ACHN (cell line): ENCODE measurements at regions not wholly inside any gene's neighbourhood (a gene's known extent, or its start where the extent isn't known, plus 50 kb on each side); places are given as distances from the start of the nearest gene placed in this dataset.
"Not testable (repeated sequence)": the region's sequence is repeated elsewhere in the genome, so short reads cannot be mapped to it uniquely, and the experiment has no call there.

Source experiments
- DNase-seq: peaks from one replicate; pipeline ENCODE4 v3.0.0-alpha.2; 2015
- in situ Hi-C: cut with HindIII; loops from 2 replicates; pipeline ENCODE4 v1.10.0; 2017; ENCODE audit warnings: low sequenced_read_pairs, low pct_ligation_motif_present, low pct_unique_long_range_greater_than_20kb

DNA sequence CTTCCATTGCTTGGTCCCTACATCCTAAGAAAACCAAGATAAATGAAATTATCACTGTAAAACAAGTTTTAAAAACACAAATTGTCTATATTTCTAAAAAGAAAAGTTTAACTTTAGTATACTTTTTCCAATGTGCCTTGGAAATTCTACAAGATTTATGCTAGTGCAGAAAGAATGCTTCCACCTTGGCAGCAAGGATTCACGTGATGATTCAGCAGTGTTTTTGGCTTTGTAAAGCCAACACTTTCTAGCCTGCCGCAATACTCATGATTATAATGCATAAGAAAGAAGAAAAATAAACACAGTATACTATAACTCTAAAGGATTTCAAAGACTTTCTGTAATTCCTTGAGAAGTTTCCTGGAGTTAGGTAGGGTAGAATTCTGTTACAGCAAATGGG is 442.7 kb downstream of the TENT5A start:
- DNase-seq: no peak
- in situ Hi-C loops: no loop called here

DNA sequence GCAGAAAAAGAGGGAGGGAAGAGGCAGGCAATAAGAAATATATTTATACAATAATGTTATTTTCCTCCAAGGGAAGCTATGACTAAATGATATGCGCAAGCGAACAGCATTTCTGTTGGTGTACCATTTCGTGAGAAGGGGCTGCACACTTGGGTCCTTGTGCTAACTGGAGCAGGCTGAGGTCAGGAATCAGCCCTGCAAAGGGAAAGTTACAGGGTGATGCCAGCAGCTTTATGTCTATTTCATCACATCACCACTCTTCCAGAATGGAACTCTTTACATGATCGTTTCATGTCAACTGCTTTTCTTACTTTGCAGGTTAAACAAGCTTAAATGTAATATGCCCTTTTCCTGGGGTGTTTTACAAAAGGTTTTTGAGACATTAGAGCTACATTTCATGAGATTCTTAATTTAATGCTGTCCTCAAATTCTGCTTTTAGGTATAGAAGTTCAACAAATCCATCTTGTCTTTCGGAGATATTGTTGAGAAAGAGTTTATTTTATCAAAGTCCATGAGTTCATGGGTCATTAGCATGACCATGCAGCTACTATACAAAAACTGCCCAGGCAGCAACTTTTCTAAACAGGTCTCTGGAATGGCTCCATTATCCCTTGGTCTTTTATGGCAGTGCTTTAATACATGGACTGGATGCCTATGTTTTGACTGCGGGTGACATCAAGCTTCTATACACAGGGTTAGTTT is 443.8 kb downstream of the TENT5A start:
- no peak for DNase-seq
- in situ Hi-C loops: no loop called here

DNA sequence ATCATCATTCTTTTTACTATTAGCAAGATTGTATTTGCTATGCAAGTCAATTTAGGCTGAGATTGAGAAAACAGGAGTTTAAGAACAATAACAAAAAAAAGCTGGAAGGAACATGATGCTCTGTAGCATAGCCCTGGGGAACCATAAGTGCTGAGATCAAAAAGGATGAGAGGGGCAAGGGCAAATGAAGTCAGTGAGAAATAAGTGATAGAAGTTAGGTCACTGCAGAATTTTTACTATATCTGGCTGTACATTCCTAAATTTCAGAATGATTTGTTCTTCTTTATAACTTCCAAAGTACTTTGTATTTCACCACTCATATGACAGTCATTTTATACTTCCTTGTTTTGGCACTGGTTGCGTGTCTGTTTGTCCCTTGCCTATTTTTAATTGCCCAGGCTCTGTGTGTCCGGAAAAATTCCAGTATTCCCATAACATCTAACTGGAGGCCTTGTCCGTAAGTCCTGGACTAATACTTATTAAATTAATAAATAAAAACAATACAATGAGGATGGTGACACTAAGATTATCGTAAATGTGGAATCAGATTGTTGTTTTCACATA is 444.7 kb downstream of the TENT5A start:
- in situ Hi-C loops: no loop called here
- DNase-seq: no peak

DNA sequence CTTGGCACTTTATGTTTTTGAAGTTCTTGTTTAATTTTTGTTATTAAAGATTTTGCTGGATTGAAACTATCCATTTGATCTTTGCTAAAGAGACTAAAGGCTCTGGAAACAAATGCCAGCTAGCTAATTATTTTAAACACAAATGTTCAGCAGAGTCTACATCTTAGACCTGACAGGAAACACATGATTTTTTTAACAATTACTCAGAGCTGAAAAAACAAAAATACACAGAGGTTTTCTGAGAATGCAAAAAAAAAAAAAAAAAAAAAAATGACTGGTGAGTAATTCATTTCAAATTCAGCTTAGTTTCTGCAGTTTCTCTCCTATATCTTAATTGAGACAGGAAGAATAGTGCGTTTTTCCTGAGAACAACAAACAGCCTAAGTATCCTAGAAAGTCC is 448.0 kb downstream of the TENT5A start:
- in situ Hi-C loops: no loop called here
- no peak for DNase-seq

DNA sequence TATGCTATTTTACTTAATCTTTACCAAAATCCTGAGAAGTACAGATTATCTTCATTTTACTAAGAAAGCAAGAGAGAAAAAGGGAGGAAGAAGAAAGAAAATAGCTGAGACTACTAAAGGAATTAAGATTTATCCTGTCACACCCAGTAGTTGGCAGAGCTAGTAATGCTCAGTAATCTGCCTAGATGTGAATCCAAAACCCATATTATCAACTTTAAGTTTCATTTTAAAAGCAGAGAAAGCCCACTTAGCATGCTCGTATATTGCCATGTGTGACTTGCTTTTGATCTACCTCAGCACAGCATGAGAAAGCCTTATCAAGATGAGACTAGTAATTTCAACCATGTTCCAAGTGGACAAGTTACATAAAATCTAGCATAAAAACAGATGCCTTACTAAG is 451.5 kb downstream of the TENT5A start:
- no peak for DNase-seq
- in situ Hi-C loops: no loop called here

DNA sequence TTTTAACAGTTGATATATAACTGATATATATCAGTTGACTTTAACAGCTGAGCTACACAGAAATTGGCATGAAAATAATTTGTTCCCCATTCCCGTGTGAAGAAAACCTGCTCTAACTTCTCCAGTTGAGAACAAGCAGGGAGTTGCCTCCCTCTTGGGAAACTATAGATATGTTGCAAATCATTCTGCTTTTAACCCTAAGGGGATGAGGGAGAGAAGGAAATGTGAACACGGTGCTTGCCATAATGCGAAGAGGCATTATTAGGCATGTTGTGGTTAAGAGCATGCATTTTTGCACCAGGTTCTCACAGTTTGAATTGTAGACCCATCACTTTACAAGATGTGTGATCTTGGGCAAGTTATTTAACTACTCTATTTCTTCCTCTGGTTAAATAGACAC is 453.7 kb downstream of the TENT5A start:
- in situ Hi-C loops: no loop called here
- DNase-seq: no peak

DNA sequence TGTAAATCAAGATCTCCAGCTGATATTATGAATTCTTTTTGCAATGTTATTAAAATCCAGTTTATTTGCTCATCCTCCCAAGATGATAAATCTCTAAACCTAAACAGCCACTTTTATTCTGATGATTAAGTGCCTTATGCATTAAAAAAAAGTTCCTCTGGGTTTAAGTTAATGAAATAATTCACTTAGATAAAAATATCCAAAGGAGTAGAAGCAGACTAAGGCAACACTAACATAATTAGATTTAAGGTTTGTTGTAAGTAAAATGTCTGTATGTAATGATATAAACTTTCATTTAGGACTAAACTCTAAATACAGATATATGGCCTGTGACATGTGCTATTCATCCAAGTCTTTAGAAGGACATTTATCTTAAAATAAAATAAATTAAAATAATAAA is 457.2 kb downstream of the TENT5A start:
- in situ Hi-C loops: no loop called here
- no peak for DNase-seq

DNA sequence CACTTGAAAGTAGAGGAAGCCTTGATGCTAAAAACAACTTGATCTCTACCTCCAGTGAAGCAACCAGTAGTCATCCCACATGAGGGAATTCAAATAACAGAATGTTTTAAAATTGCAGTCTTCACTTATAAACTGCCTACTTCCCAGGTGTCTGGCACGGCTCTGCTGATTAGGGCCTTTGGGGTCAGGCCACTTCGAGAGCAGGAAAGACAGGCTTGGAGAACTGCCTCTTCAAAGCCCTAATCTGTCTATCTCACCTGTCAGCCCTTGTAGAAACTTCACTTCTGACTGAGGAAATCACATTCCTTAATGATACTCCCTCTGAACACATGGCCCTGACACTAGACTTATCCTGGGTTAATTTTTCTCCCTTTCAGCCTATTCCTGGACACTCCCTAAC is 458.6 kb downstream of the TENT5A start:
- DNase-seq: no peak
- in situ Hi-C loops: no loop called here

DNA sequence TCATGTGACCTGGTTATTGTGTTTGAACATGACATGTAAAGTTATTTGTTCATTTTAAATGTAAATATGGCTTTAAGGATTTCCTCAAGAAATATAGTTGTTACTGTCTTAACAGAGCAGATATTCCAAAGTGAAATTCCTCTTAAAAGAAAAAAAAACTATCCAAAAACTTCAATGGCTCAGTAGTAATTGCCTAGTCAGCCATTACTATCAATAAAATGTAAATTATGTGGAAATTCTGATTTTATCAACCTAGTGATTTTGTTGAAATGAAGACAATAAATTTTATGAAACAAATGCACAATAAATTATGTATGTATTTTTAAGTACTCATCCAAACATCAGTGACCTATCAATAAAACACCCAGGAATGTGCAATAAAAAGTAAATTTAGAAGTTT is 463.3 kb downstream of the TENT5A start:
- no peak for DNase-seq
- in situ Hi-C loops: no loop called here

DNA sequence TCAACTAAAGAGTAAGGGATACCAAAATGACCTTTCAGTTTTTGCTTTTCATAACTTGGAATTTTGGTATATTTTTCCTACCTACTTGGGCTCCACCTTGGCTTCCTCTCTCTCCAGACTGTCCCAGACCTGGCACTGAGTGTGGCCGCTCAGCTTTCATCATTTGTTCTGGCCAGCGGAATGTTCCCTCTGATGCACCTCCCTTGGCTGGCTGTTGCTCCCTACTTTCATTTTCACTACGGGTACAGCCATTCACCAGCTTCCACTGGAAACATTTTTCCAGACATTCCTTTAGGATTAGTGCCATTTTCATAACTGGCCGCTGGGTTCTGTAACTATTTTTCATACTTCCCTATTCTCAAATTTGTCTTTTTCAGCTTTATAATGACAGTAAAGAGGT is 487.4 kb downstream of the TENT5A start:
- peak; percentile 70 for DNase-seq

DNA sequence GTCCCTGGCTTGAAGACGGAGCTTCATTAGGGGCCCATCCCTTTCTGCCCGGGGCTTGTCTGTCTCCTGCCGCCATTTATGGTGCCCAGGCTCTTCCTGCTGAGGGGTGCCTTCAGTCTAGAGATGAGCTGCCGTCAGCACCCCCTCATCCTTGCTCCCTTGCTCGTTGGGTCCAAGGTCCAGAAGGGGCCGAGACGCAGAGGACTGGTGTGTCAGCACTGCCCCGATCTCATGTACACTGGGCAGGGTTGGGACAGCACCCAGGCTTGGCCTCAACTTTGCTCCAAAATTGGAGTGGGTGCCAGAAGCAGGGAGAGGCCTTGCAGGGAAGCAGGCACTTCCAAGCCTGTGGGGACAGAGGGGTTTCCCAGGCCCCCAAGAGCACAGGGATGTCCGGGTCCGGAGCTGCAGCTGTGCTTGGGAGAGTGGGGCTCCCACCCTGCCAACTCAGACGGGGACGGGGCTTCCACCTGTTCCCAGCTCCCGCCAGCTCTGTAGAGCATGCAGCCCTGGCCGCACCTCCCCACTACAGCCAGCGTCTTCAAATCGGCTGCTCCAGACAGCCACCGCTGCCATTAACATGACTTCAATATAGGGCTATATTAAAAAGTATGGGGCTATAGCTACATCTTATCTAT is 488.8 kb downstream of the TENT5A start:
- in situ Hi-C loops: no loop called here
- DNase-seq: no peak

More for the DNA sequence above, 487.4 kb downstream of the TENT5A start:
- in situ Hi-C loops: no loop called here

DNA sequence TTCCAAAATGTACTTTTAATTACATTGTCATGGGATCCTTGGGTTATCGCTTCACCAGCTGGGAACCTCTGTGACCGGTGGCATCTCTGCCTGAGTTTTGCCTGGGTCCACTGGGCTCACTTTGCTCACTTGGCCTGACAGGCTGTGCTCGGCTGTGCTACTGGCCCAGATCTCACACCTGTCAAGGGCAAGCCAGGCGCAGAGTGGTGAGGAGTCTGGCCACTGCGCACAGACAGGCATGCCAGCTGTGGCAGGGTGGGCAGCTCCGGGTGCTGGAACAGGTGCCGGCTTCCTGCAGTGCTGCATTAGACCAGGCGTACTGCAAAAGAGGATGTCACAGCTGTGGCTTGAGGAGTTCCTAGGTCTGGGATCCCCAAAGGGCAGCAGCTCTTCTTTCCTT is 489.8 kb downstream of the TENT5A start:
- no peak for DNase-seq
- in situ Hi-C loops: no loop called here

DNA sequence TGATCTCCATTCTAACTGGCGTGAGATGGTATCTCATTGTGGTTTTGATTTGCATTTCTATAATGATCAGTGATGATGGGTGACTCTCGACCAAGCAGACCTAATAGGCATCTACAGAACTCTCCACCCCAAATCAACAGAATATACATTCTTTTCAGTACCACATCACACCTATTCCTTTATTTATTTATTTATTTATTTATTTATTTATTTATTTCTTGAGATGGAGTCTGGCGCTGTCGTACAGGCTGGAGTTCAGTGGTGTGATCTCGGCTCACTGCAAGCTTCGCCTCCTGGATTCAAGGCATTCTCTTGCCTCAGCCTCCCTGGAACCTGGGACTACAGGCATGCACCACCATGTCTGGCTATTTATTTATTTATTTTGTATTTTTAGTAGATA is 496.3 kb downstream of the TENT5A start:
- in situ Hi-C loops, DNase-seq: not testable (repeated sequence)

DNA sequence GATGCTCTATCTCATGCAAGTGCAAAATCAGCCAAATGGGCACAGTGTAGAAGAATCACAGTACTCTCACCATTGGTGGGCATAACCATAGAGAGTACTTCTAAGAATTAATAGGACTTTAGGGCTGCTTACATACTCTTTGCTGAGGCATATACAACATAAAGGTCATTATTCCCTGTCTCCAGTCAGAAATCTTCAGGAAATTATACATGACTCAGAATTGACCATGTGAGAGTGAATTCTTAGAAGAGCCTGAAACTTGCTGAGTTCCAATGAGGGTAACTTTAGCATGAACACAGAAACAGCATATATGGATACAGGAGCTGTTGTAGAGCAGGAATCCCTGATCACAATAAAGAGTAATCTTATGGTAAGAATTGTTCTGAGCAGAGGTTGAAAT is 498.7 kb downstream of the TENT5A start:
- in situ Hi-C loops: no loop called here
- no peak for DNase-seq

DNA sequence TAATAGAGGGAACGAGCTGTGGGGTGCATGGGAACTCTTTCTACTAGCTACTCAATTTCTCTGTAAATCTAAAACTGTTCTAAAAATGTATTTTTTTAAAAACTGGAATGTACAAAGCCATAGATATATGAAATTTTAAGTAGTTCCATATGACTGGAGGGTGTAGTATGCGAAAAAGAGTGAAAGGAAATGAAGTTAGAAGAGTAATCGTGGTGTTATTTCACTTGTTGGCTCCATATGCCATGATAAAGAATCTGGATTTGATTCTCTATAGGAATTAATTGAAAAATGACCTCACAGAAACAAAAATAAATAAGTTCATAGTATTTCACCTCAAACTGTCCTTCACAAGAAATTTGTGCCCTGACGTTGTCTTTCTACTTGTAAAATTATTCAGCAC is 500.2 kb downstream of the TENT5A start:
- no peak for DNase-seq
- in situ Hi-C loops: no loop called here

DNA sequence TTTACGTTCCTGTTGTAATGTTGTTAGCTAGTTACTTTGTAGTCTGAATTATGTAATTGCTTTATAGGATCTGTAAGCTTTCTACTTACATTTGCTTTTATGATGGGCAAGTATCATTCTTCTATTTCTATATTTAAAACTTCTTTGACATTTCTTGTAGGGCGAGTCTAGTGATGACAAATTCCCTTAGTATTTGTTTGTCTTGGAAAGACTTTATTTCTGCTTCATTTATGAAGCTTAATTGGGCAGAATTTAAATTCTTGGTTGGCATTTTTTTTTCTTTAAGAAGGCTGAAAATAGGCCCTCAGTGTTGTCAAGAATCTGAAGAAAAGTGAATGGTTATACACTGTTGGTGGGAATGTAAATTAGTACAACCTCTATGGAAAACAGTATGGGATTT is 506.3 kb downstream of the TENT5A start:
- no peak for DNase-seq

DNA sequence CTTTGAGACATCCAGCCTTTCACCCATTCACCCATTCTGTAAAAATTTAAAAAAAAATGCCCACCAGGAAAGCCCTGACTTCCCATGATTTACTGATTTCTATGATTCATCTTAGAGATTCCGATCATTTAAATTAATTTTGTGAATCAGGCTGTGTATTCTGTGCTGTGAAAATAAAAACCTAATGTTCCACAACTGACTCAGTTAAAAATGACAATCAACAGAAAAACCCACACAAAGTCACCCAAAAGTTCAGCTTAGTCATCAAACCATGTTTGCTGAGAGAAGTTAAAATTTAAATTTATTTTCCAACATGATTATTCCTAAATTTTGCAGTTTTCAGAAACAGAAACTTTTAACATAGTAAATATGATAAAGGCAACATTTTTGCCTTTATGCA is 509.9 kb downstream of the TENT5A start:
- no peak for DNase-seq
- in situ Hi-C loops: no loop called here

More for the DNA sequence above, 506.3 kb downstream of the TENT5A start:
- in situ Hi-C loops: no loop called here

DNA sequence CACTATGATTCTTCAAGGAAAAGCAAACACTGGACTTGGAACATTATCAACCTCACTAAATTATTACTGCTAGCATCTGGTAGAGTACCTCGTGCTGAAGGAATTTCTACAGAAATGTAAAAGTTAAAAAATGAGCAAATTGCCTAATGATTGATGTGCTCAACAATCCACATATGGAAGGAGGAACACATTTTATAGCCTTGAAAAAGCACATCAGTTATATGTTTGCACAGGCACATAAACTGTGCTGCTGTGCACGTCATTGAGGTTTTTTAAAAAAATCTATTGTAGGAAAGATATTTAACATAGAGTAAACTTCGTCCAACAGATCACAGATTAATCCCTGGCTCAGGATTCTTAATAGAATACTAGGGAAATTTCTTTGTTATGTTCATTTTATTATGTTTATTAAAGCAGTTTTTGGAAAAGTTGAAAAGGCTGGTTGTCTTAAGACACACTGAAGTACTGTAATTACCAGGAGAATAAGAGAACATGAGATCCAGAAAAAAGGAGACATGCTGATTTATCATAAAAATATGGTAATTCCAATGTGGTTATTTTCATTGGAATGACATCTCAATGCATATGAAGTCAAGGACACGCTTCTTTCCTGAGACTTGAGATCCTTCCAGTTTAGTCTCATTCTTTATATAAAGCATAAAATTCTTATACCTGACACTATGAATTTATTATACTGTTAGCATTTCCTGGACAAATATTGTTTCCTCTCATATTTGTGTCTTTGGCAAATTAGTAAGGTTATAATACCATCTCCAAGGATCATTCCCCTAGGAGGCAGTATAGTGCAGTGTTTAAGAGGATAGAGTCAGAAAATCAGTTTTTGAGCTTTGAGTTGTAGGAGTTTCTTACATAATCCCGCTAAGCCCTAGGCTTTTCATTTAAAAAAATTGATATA is 511.1 kb downstream of the TENT5A start:
- in situ Hi-C loops: no loop called here
- DNase-seq: peak; percentile 35

DNA sequence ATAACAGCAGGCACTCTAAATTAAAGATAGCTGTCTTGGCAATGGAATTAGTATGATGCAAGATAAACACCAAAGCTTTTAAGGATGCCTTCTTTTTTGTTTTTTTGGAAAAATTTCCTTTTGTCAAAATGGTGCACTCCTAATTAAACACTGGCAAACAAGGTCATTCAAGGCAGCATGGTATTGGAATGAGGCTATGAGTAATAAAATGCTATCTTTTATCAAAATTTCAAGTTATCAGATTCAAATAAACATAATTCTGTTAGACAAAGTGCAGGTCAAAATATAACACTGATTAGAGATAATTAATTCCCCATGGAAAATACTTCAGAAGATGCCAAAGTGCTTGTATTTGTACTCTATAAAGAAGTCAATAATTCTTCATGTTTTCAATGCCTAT is 514.1 kb downstream of the TENT5A start:
- in situ Hi-C loops: no loop called here
- no peak for DNase-seq
